ENCODE measurements at regions not wholly inside any gene's neighbourhood (a gene's known extent, or its start where the extent isn't known, plus 50 kb on each side); places are given as distances from the start of the nearest gene placed in this dataset.

- no TSS peak for BruUV-seq (replicated peaks)
- H3K36me3 ChIP-seq (ENCODE audit: insufficient read depth, low read length) = no peaks in the 10 kb centered on the region
- no peak overlapping the region for H3K4me3 ChIP-seq (ENCODE audit: low read depth, low read length, poor library complexity, severe bottlenecking)
- H3K9me2 ChIP-seq (ENCODE audit: insufficient read depth, low read length) = no peaks in the 10 kb centered on the region
- no peaks in the 10 kb centered on the region for H4K20me1 ChIP-seq (ENCODE audit: insufficient read depth, low read length)
- no peaks in the 10 kb centered on the region for H3K4me1 ChIP-seq (ENCODE audit: insufficient read depth, low read length, poor library complexity, severe bottlenecking)
- TF ChIP-seq CTCF (conservative IDR thresholded peaks at IDR 0.05; ENCODE audit: low read length) = no peak
- no peak for TF ChIP-seq EZH2phosphoT487 (IDR thresholded peaks at IDR 0.05; ENCODE audit: borderline replicate concordance, low read depth, low read length)
- intact Hi-C loops (cut with micrococcal nuclease; ENCODE audit: unreplicated experiment) = no loop called here
- H3K4me2 ChIP-seq (ENCODE audit: low read length) = no peak overlapping the region
- no peaks in the 10 kb centered on the region for H3K79me2 ChIP-seq (ENCODE audit: insufficient read depth, low read depth, low read length)
- H3K27ac ChIP-seq (ENCODE audit: low read depth, low read length, poor library complexity, severe bottlenecking) = no peak overlapping the region
- no peaks in the 10 kb centered on the region for H3K9me3 ChIP-seq (ENCODE audit: low read length)
- H2AFZ ChIP-seq (ENCODE audit: low read length) = no peak overlapping the region
- CTCF ChIA-PET (ENCODE audit: unreplicated experiment) = no interaction called here
- no peak for DNase-seq (ENCODE audit: low spot score)
- POLR2A ChIA-PET = no interaction called here
These were observed 569.3 kb downstream of the TCERG1L start for GRCh38 chr10:130741901-130742855.

- no peak for DNase-seq (ENCODE audit: low spot score)
- POLR2A ChIA-PET = no interaction called here
- H3K9me2 ChIP-seq (ENCODE audit: insufficient read depth, low read length) = no peaks in the 10 kb centered on the region
- H2AFZ ChIP-seq (ENCODE audit: low read length) = no peak overlapping the region
- no peaks in the 10 kb centered on the region for H4K20me1 ChIP-seq (ENCODE audit: insufficient read depth, low read length)
- intact Hi-C loops (cut with micrococcal nuclease; ENCODE audit: unreplicated experiment) = no loop called here
- TF ChIP-seq EZH2phosphoT487 (IDR thresholded peaks at IDR 0.05; ENCODE audit: borderline replicate concordance, low read depth, low read length) (no peak), CTCF (conservative IDR thresholded peaks at IDR 0.05; ENCODE audit: low read length) (no peak)
- H3K9me3 ChIP-seq (ENCODE audit: low read length) = no peaks in the 10 kb centered on the region
- no peak overlapping the region for H3K4me2 ChIP-seq (ENCODE audit: low read length)
- no peaks in the 10 kb centered on the region for H3K36me3 ChIP-seq (ENCODE audit: insufficient read depth, low read length)
- no TSS peak for BruUV-seq (replicated peaks)
- CTCF ChIA-PET (ENCODE audit: unreplicated experiment) = no interaction called here
- H3K4me3 ChIP-seq (ENCODE audit: low read depth, low read length, poor library complexity, severe bottlenecking) = no peak overlapping the region
- H3K27ac ChIP-seq (ENCODE audit: low read depth, low read length, poor library complexity, severe bottlenecking) = no peak overlapping the region
- no peaks in the 10 kb centered on the region for H3K4me1 ChIP-seq (ENCODE audit: insufficient read depth, low read length, poor library complexity, severe bottlenecking)
- H3K79me2 ChIP-seq (ENCODE audit: insufficient read depth, low read depth, low read length) = no peaks in the 10 kb centered on the region
These were observed 568.4 kb downstream of the TCERG1L start for GRCh38 chr10:130742941-130743675.
